Left renal pelvis (tissue), 4 donors: ENCODE measurements at regions not wholly inside any gene's neighbourhood (a gene's known extent, or its start where the extent isn't known, plus 50 kb on each side); places are given as distances from the start of the nearest gene placed in this dataset.

Experiments used
- DNase-seq, 4 donors: peaks; one replicate each; pipeline ENCODE4 v3.0.0-alpha.2; 2013; ENCODE audit warnings: low read depth in 4 of 4, low spot score in 3 of 4

- no peak for DNase-seq
These were observed 79.3 kb downstream of the PCTP start for GRCh38 chr17:55829995-55830612.

- no peak for DNase-seq
These were observed 80.0 kb downstream of the PCTP start for GRCh38 chr17:55830699-55831471.

- no peak for DNase-seq
These were observed 82.5 kb downstream of the PCTP start for GRCh38 chr17:55833306-55833705.

- DNase-seq: no peak
These were observed 91.7 kb downstream of the PCTP start for GRCh38 chr17:55842405-55843158.

GRCh38 chr17:55843785-55844184 lies 92.9 kb downstream of the PCTP start:
- no peak for DNase-seq

- DNase-seq: peak in 2 of 4 donors; percentile 29
These were observed 94.5 kb downstream of the PCTP start for GRCh38 chr17:55845385-55845784.

GRCh38 chr17:55846745-55847144 lies 95.9 kb downstream of the PCTP start:
- no peak for DNase-seq

- DNase-seq: no peak
These were observed 101.9 kb downstream of the PCTP start for GRCh38 chr17:55852734-55853133.

- peak in 1 of 4 donors; percentile 15 for DNase-seq
These were observed 108.5 kb downstream of the PCTP start for GRCh38 chr17:55859301-55859795.

- DNase-seq: no peak
These were observed 114.4 kb downstream of the PCTP start for GRCh38 chr17:55865072-55865762.

- no peak for DNase-seq
These were observed 119.2 kb downstream of the PCTP start for GRCh38 chr17:55870044-55870443.

- DNase-seq: no peak
These were observed 121.5 kb downstream of the PCTP start for GRCh38 chr17:55872374-55872773.

- no peak for DNase-seq
These were observed 122.3 kb downstream of the PCTP start for GRCh38 chr17:55873017-55873758.

GRCh38 chr17:55883149-55883548 lies 132.3 kb downstream of the PCTP start:
- no peak for DNase-seq

- no peak for DNase-seq
These were observed 136.7 kb downstream of the PCTP start for GRCh38 chr17:55887531-55887930.

- no peak for DNase-seq
These were observed 138.4 kb downstream of the PCTP start for GRCh38 chr17:55889271-55889670.

- DNase-seq: no peak
These were observed 144.4 kb downstream of the PCTP start for GRCh38 chr17:55895112-55895759.

- DNase-seq: no peak
These were observed 146.4 kb downstream of the PCTP start for GRCh38 chr17:55897301-55897700.

- no peak for DNase-seq
These were observed 147.3 kb downstream of the PCTP start for GRCh38 chr17:55898195-55898594.

GRCh38 chr17:55900188-55900587 lies 149.3 kb downstream of the PCTP start:
- DNase-seq: no peak
